HCT116 (cell line): ENCODE measurements at regions not wholly inside any gene's neighbourhood (a gene's known extent, or its start where the extent isn't known, plus 50 kb on each side); places are given as distances from the start of the nearest gene placed in this dataset.

Source experiments
- ATAC-seq: fragments of 200-7000 bp; cut with Tn5 transposase; 2 replicates; pipeline ENCODE4 v1.9.1; 2020; ENCODE audit warnings: mild to moderate bottlenecking, moderate library complexity
- BruUV-seq: library from RNA; stranded (reverse); fragments of 400-500 nt; replicated peaks from 2 replicates; lab custom pipeline; 2021; lab: Mats Ljungman, UMichigan
- CTCF ChIA-PET: fragments of 300-600 bp; sonication (Branson Sonifier 250); formaldehyde crosslinking; loops from one replicate; lab custom pipeline; 2021; ENCODE audit warnings: antibody characterized with exemption; lab: Charles Lee
- POLR2A ChIA-PET: fragments of 300-600, 350-600 bp; sonication (Branson Sonifier 250); formaldehyde crosslinking; loops from one replicate; lab custom pipeline; 2021; ENCODE audit warnings: antibody characterized with exemption; lab: Charles Lee
- RAD21 ChIA-PET, 2 experiments: fragments of 300-600 bp; sonication (Branson Sonifier 250); formaldehyde crosslinking; loops; one replicate each; lab custom pipeline; 2023; ENCODE audit warnings: low total read pairs in 2 of 2; ENCODE audit not compliant: uncharacterized antibody in 2 of 2, unreplicated experiment in 2 of 2, low non-redundant PET in 1 of 2; lab: Charles Lee
- DNase-seq: peaks from one replicate; pipeline ENCODE4 v3.0.0-alpha.2; 2010; ENCODE audit warnings: low read depth, low spot score
- H2AFZ ChIP-seq: fragments of 200-600 bp; shearing (Covaris generic), sonication (generic); 2 replicates; pipeline ENCODE4 v1.6.1; 2017; ENCODE audit warnings: low read depth, mixed run types, mixed read lengths, antibody characterized with exemption, low read length; ENCODE audit not compliant: poor library complexity, severe bottlenecking
- H3K27ac ChIP-seq: 2 replicates; pipeline ENCODE4 v1.5.1; 2012; ENCODE audit warnings: low read depth, low read length
- H3K27me3 ChIP-seq: fragments of 200-600 bp; sonication (generic); 2 replicates; pipeline ENCODE4 v1.6.1; 2016; ENCODE audit warnings: mixed run types, low read length, mixed read lengths; ENCODE audit not compliant: insufficient read depth
- H3K36me3 ChIP-seq, 2 experiments: fragments of 200-500 bp in 1 of 2; fragments of 200-600 bp in 1 of 2; sonication (Bioruptor generic) in 1 of 2; sonication (generic) in 1 of 2; 2 replicates each; pipeline versions ENCODE4 v1.5.1 to v1.6.1; 2014 to 2016; ENCODE audit warnings: low read length in 2 of 2, inconsistent platforms in 1 of 2, mixed read lengths in 1 of 2, mixed run types in 1 of 2; ENCODE audit not compliant: insufficient read depth in 2 of 2, control insufficient read depth in 1 of 2
- H3K4me1 ChIP-seq, 2 experiments: fragments of 200-600 bp in 1 of 2; sonication (generic) in 1 of 2; 2 replicates each; pipeline versions ENCODE4 v1.5.1 to v1.6.1; 2012 to 2017; ENCODE audit warnings: low read length in 2 of 2, inconsistent platforms in 1 of 2, mild to moderate bottlenecking in 1 of 2, mixed read lengths in 1 of 2, mixed run types in 1 of 2, moderate library complexity in 1 of 2; ENCODE audit not compliant: insufficient read depth in 2 of 2, control insufficient read depth in 1 of 2
- H3K4me2 ChIP-seq: fragments of 200-600 bp; sonication (generic); 2 replicates; pipeline ENCODE4 v1.6.1; 2017; ENCODE audit warnings: mixed run types, low read length, mixed read lengths
- H3K4me3 ChIP-seq, 2 experiments: fragments of 200-600 bp in 1 of 2; sonication (generic) in 1 of 2; replicated peaks in 1 of 2; 2 replicates each; pipeline ENCODE4 v1.5.1; 2011 to 2016; ENCODE audit warnings: low read length in 2 of 2, control low read depth in 1 of 2, low read depth in 1 of 2, mild to moderate bottlenecking in 1 of 2, mixed read lengths in 1 of 2, mixed run types in 1 of 2
- H3K79me2 ChIP-seq: fragments of 200-600 bp; sonication (generic); 2 replicates; pipeline ENCODE4 v1.6.1; 2017; ENCODE audit warnings: mild to moderate bottlenecking, mixed run types, low read length, moderate library complexity, mixed read lengths; ENCODE audit not compliant: insufficient read depth
- H3K9ac ChIP-seq: fragments of 200-600 bp; sonication (generic); 2 replicates; pipeline ENCODE4 v1.6.1; 2016; ENCODE audit warnings: low read length, mixed read lengths
- H3K9me2 ChIP-seq: fragments of 200-600 bp; sonication (generic), shearing (Covaris generic); 2 replicates; pipeline ENCODE4 v1.6.1; 2017; ENCODE audit warnings: mixed run types, mild to moderate bottlenecking, moderate library complexity; ENCODE audit not compliant: insufficient read depth
- H3K9me3 ChIP-seq, 2 experiments: fragments of 200-500 bp in 1 of 2; fragments of 200-600 bp in 1 of 2; sonication (Bioruptor generic) in 1 of 2; sonication (generic) in 1 of 2; 2 replicates each; pipeline ENCODE4 v1.6.1; 2014 to 2017; ENCODE audit warnings: low read length in 2 of 2, mixed read lengths in 2 of 2, inconsistent platforms in 1 of 2, low read depth in 1 of 2, mild to moderate bottlenecking in 1 of 2, mixed run types in 1 of 2, moderate library complexity in 1 of 2; ENCODE audit not compliant: control insufficient read depth in 1 of 2, insufficient read depth in 1 of 2
- H4K20me1 ChIP-seq: fragments of 200-600 bp; sonication (generic), shearing (Covaris generic); 2 replicates; pipeline ENCODE4 v1.6.1; 2017; ENCODE audit warnings: mixed run types, mild to moderate bottlenecking, moderate library complexity; ENCODE audit not compliant: insufficient read depth
- ELF1 ChIP-seq: IDR thresholded peaks from 2 replicates; pipeline ENCODE4 v1.6.1; 2012; ENCODE audit warnings: low read depth, borderline replicate concordance
- EZH2 ChIP-seq: fragments of 200-600 bp; sonication (generic); IDR thresholded peaks from 2 replicates; pipeline ENCODE4 v1.6.1; 2017; ENCODE audit warnings: antibody characterized with exemption, mixed run types
- JUND ChIP-seq: IDR thresholded peaks from 2 replicates; pipeline ENCODE4 v1.6.1; 2012
- POLR2AphosphoS5 ChIP-seq: IDR thresholded peaks from 2 replicates; pipeline ENCODE4 v1.6.1; 2011; ENCODE audit warnings: mild to moderate bottlenecking, low read depth, low read length, moderate library complexity
- YY1 ChIP-seq: IDR thresholded peaks from 2 replicates; pipeline ENCODE4 v1.6.1; 2011; ENCODE audit warnings: low read length, low read depth, moderate library complexity, mild to moderate bottlenecking; ENCODE audit not compliant: insufficient replicate concordance; ENCODE audit errors: extremely low read depth
- intact Hi-C: fragments of 100-400 bp; cut with micrococcal nuclease; formaldehyde crosslinking; loops from 2 replicates; pipeline ENCODE4 v1.10.0; 2022
- TF ChIP-seq, protein P1 (sequence below): IDR thresholded peaks from 2 replicates; pipeline ENCODE4 v1.6.1; 2011; ENCODE audit warnings: mild to moderate bottlenecking, low read length, moderate library complexity; ENCODE audit not compliant: insufficient replicate concordance; ENCODE audit errors: extremely low read depth
- TF ChIP-seq, protein P2 (sequence below): IDR thresholded peaks from 2 replicates; pipeline ENCODE4 v1.6.1; 2012; ENCODE audit warnings: low read depth

DNA sequence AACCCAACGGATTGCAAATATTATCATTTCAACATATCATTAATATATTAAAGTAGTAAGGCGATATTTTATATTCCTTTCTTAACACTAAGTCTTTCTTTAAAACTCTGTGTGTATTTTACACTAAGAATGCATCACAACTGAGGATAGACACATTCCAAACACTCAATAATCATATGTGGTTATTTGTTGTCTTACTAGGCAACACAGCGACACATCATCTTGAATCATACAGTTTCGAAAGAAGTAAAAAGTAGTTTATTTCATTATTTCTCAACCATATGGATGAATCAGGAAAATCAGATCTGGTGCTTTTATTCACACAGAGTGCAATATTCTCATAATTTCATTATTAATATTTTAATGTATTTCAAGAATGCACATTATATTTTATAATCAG lies 662.4 kb downstream of the EPHA7 start (continued):
- TF ChIP-seq YY1 (no peak), EZH2 (no peak), ELF1 (no peak)
- TF ChIP-seq, protein P1, sequence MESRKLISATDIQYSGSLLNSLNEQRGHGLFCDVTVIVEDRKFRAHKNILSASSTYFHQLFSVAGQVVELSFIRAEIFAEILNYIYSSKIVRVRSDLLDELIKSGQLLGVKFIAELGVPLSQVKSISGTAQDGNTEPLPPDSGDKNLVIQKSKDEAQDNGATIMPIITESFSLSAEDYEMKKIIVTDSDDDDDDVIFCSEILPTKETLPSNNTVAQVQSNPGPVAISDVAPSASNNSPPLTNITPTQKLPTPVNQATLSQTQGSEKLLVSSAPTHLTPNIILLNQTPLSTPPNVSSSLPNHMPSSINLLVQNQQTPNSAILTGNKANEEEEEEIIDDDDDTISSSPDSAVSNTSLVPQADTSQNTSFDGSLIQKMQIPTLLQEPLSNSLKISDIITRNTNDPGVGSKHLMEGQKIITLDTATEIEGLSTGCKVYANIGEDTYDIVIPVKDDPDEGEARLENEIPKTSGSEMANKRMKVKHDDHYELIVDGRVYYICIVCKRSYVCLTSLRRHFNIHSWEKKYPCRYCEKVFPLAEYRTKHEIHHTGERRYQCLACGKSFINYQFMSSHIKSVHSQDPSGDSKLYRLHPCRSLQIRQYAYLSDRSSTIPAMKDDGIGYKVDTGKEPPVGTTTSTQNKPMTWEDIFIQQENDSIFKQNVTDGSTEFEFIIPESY = no peak

DNA sequence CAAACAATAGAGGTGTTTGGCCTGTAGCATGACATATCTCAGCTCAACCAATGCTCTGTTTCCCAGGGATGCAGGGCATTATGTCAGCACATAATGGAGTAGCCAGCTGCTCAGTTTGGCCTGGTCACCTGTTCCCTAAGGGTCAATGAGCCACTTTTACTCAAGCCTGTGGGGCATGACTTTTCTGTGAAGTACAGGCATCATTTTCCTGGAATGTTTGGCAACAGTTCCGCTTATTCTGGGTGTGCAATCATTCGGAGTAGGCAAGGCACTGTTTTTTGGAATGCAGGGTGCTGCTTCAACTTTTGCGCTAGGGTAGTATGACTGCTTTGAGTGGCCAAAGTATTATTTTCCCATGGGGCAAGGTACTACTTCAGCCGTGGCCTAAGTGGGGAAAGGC lies 665.4 kb downstream of the EPHA7 start:
- Histone ChIP-seq H2AFZ (no peak overlapping the region), H3K9me2 (no peaks in the 10 kb centered on the region), H3K4me3 (no peak overlapping the region), H3K4me2 (no peak overlapping the region), H3K4me1 (no peaks in the 10 kb centered on the region; a peak in 1 of 4 replicates), H3K9ac (no peak overlapping the region), H3K79me2 (no peaks in the 10 kb centered on the region), H3K27me3 (no peaks in the 10 kb centered on the region), H3K27ac (no peak overlapping the region), H3K36me3 (no peaks in the 10 kb centered on the region), H3K9me3 (peaks cover 5 to 20% of the 10 kb centered on the region in 2 experiments; a peak in 2 of 4 replicates), H4K20me1 (no peaks in the 10 kb centered on the region)
- ATAC-seq (no peak), DNase-seq (no peak)
- ChIA-PET RAD21 (no interaction called here), CTCF (no interaction called here), POLR2A (no interaction called here)
- TF ChIP-seq, protein P2, sequence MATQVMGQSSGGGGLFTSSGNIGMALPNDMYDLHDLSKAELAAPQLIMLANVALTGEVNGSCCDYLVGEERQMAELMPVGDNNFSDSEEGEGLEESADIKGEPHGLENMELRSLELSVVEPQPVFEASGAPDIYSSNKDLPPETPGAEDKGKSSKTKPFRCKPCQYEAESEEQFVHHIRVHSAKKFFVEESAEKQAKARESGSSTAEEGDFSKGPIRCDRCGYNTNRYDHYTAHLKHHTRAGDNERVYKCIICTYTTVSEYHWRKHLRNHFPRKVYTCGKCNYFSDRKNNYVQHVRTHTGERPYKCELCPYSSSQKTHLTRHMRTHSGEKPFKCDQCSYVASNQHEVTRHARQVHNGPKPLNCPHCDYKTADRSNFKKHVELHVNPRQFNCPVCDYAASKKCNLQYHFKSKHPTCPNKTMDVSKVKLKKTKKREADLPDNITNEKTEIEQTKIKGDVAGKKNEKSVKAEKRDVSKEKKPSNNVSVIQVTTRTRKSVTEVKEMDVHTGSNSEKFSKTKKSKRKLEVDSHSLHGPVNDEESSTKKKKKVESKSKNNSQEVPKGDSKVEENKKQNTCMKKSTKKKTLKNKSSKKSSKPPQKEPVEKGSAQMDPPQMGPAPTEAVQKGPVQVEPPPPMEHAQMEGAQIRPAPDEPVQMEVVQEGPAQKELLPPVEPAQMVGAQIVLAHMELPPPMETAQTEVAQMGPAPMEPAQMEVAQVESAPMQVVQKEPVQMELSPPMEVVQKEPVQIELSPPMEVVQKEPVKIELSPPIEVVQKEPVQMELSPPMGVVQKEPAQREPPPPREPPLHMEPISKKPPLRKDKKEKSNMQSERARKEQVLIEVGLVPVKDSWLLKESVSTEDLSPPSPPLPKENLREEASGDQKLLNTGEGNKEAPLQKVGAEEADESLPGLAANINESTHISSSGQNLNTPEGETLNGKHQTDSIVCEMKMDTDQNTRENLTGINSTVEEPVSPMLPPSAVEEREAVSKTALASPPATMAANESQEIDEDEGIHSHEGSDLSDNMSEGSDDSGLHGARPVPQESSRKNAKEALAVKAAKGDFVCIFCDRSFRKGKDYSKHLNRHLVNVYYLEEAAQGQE = no peak
- no peak for TF ChIP-seq POLR2AphosphoS5
- no peak for TF ChIP-seq JUND
- intact Hi-C loops = no loop called here
- BruUV-seq = no TSS peak
